ENCODE measurements at regions not wholly inside any gene's neighbourhood (a gene's known extent, or its start where the extent isn't known, plus 50 kb on each side); places are given as distances from the start of the nearest gene placed in this dataset.

DNA sequence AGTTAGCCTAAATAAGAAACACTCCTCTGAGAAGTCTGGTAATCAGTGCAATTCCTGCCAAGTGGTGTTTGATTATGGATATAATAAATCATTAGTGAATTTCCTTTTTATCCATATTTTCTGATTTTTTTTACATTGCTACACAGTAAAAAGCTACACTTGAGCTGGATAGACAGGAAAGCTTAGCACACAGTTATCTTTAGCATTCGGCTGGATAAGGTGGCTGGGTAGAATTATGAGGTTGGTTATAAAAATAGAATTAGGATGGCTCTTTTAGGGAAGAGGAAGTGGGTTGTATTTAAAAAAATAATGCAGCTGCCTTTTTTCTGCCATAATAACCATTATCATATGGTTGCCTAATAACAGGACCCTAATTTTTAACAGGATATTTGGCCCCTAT, 460.6 kb downstream of the NAF1 start:
- TF ChIP-seq POLR2A (IDR thresholded peaks at IDR 0.05) (no peak), POLR2AphosphoS5 (IDR thresholded peaks at IDR 0.05) (no peak)
- TF ChIP-seq, protein P1, sequence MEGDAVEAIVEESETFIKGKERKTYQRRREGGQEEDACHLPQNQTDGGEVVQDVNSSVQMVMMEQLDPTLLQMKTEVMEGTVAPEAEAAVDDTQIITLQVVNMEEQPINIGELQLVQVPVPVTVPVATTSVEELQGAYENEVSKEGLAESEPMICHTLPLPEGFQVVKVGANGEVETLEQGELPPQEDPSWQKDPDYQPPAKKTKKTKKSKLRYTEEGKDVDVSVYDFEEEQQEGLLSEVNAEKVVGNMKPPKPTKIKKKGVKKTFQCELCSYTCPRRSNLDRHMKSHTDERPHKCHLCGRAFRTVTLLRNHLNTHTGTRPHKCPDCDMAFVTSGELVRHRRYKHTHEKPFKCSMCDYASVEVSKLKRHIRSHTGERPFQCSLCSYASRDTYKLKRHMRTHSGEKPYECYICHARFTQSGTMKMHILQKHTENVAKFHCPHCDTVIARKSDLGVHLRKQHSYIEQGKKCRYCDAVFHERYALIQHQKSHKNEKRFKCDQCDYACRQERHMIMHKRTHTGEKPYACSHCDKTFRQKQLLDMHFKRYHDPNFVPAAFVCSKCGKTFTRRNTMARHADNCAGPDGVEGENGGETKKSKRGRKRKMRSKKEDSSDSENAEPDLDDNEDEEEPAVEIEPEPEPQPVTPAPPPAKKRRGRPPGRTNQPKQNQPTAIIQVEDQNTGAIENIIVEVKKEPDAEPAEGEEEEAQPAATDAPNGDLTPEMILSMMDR (IDR thresholded peaks at IDR 0.05) = no peak
